Mesenchymal stem cell (in vitro differentiated cells and primary cell): ENCODE measurements at regions not wholly inside any gene's neighbourhood (a gene's known extent, or its start where the extent isn't known, plus 50 kb on each side); places are given as distances from the start of the nearest gene placed in this dataset.

Source experiments
- DNase-seq: peaks from one replicate; pipeline ENCODE4 v3.0.0-alpha.2; 2013
- H2AFZ ChIP-seq: one replicate; pipeline ENCODE4 v1.6.1; 2013; ENCODE audit warnings: low read depth, mild to moderate bottlenecking, control low read depth, inconsistent platforms, low read length, moderate library complexity
- H2AK5ac ChIP-seq: 2 replicates; pipeline ENCODE4 v1.6.1; 2013; ENCODE audit warnings: low read length, moderate library complexity, mild to moderate bottlenecking, inconsistent platforms; ENCODE audit not compliant: severe bottlenecking
- H2BK120ac ChIP-seq: one replicate; pipeline ENCODE4 v1.6.1; 2013; ENCODE audit warnings: low read depth, mild to moderate bottlenecking, inconsistent platforms, low read length, moderate library complexity
- H2BK12ac ChIP-seq, 2 experiments: one replicate each; pipeline ENCODE4 v1.6.1; 2013; ENCODE audit warnings: inconsistent platforms in 2 of 2, low read length in 2 of 2, mild to moderate bottlenecking in 2 of 2, moderate library complexity in 2 of 2, control low read depth in 1 of 2
- H2BK15ac ChIP-seq: one replicate; pipeline ENCODE4 v1.6.1; 2013; ENCODE audit warnings: mild to moderate bottlenecking, low read depth, inconsistent platforms; ENCODE audit not compliant: poor library complexity, severe bottlenecking
- H2BK5ac ChIP-seq: 2 replicates; pipeline ENCODE4 v1.6.1; 2013; ENCODE audit warnings: low read depth, mild to moderate bottlenecking, low read length, control low read depth, inconsistent platforms; ENCODE audit not compliant: poor library complexity, severe bottlenecking
- H3K14ac ChIP-seq, 2 experiments: one replicate each; pipeline ENCODE4 v1.6.1; 2013; ENCODE audit warnings: inconsistent platforms in 2 of 2, low read length in 2 of 2, control low read depth in 1 of 2, mild to moderate bottlenecking in 1 of 2, moderate library complexity in 1 of 2
- H3K18ac ChIP-seq, 2 experiments: one replicate each; pipeline ENCODE4 v1.6.1; 2013; ENCODE audit warnings: inconsistent platforms in 2 of 2, low read length in 2 of 2, control low read depth in 1 of 2, low read depth in 1 of 2, mild to moderate bottlenecking in 1 of 2
- H3K23ac ChIP-seq, 2 experiments: one replicate each; pipeline ENCODE4 v1.6.1; 2013; ENCODE audit warnings: inconsistent platforms in 2 of 2, low read length in 2 of 2, mild to moderate bottlenecking in 2 of 2, moderate library complexity in 2 of 2, control low read depth in 1 of 2
- H3K27ac ChIP-seq: 2 replicates; pipeline ENCODE4 v1.5.1; 2013; ENCODE audit warnings: mild to moderate bottlenecking, moderate library complexity, low read length, control low read depth, inconsistent platforms; ENCODE audit not compliant: poor library complexity, severe bottlenecking
- H3K27me3 ChIP-seq, 2 experiments: 2 replicates each; pipeline versions ENCODE4 v1.6.1 to v1.7.0; 2013; ENCODE audit warnings: low read length in 2 of 2, mild to moderate bottlenecking in 2 of 2, moderate library complexity in 2 of 2, control low read depth in 1 of 2, inconsistent platforms in 1 of 2; ENCODE audit not compliant: control insufficient read depth in 1 of 2, insufficient read depth in 1 of 2
- H3K36me3 ChIP-seq, 2 experiments: 2 replicates each; pipeline versions ENCODE4 v1.6.1 to v1.7.0; 2013; ENCODE audit warnings: low read length in 2 of 2, control low read depth in 1 of 2, inconsistent platforms in 1 of 2, low read depth in 1 of 2, mild to moderate bottlenecking in 1 of 2; ENCODE audit not compliant: insufficient read depth in 2 of 2, control insufficient read depth in 1 of 2
- H3K4ac ChIP-seq, 2 experiments: one replicate each; pipeline ENCODE4 v1.6.1; 2013; ENCODE audit warnings: inconsistent platforms in 2 of 2, low read length in 2 of 2, mild to moderate bottlenecking in 2 of 2, moderate library complexity in 2 of 2, control low read depth in 1 of 2, low read depth in 1 of 2
- H3K4me1 ChIP-seq: 2 replicates; pipeline ENCODE4 v1.6.1; 2013; ENCODE audit warnings: low read depth, low read length, control low read depth; ENCODE audit not compliant: control insufficient read depth, insufficient read depth
- H3K4me2 ChIP-seq: 2 replicates; pipeline ENCODE4 v1.6.1; 2013; ENCODE audit warnings: low read length, mild to moderate bottlenecking, inconsistent platforms; ENCODE audit not compliant: poor library complexity, severe bottlenecking
- H3K4me3 ChIP-seq, 2 experiments: 2 replicates each; pipeline versions ENCODE4 v1.5.1 to v1.7.0; 2013; ENCODE audit warnings: low read length in 2 of 2, mild to moderate bottlenecking in 2 of 2, control low read depth in 1 of 2, low read depth in 1 of 2; ENCODE audit not compliant: insufficient read depth in 1 of 2
- H3K79me1 ChIP-seq: replicated peaks from 2 replicates; pipeline ENCODE4 v1.6.1; 2013; ENCODE audit warnings: mild to moderate bottlenecking, control low read depth, low read length, inconsistent platforms; ENCODE audit not compliant: poor library complexity, severe bottlenecking
- H3K9ac ChIP-seq: 2 replicates; pipeline ENCODE4 v1.7.0; 2013; ENCODE audit warnings: mild to moderate bottlenecking, low read length, moderate library complexity
- H3K9me3 ChIP-seq: 2 replicates; pipeline ENCODE4 v1.7.0; 2013; ENCODE audit warnings: mild to moderate bottlenecking, low read length; ENCODE audit not compliant: control insufficient read depth
- H4K8ac ChIP-seq: one replicate; pipeline ENCODE4 v1.6.1; 2013; ENCODE audit warnings: inconsistent platforms, mild to moderate bottlenecking, low read length, moderate library complexity
- H4K91ac ChIP-seq: one replicate; pipeline ENCODE4 v1.6.1; 2013; ENCODE audit warnings: mild to moderate bottlenecking, low read length, inconsistent platforms
- WGBS: methylation state at CpG from one replicate; pipeline ENCODE4 v1.1.7; 2013; ENCODE audit warnings: mixed read lengths; 5-methylcytosine and 5-hydroxymethylcytosine counted together

DNA sequence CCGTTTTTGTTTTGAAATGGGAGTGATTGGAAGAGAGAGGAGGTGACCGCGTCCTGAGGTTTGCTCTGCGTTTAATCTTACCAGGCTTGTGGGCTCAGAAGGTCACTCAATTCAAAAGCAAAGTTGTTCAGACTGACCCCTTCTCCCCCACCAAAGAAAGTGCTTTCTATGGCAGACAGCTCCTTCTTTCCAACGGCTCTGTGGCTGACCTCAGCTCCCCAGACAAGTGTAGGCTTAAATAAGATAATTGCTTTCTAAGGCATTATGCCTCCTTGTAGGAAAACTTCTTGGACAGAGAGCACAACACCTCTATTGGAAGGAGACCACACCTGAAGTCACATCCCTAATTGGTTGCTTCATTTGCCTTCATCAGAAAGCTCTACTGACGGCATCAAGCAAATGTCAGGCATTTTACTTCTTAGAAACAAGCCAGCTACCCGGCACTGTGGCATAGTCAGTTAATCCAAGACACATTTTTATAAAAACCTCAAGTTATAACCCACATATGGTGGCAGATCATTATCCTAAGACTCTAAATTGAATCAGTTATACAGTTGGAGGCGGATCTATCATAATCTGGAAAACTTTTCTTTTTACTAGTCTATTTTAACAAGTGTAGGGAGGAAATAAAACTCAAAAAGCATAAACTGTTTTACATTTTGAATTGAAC, 94.9 kb downstream of the TMEM174 start:
- no peaks in the 10 kb centered on the region for H3K4me1 ChIP-seq

GRCh38 chr5:73266925-73267765, 94.2 kb downstream of the TMEM174 start:
- Histone ChIP-seq H2BK120ac (no peak overlapping the region), H3K18ac (no peak overlapping the region), H2AK5ac (no peak overlapping the region), H3K9ac (no peak overlapping the region), H3K4me1 (no peaks in the 10 kb centered on the region), H4K8ac (no peak overlapping the region), H3K9me3 (no peaks in the 10 kb centered on the region), H2BK5ac (no peak overlapping the region), H3K79me1 (no peaks in the 10 kb centered on the region), H2AFZ (no peak overlapping the region), H3K36me3 (no peaks in the 10 kb centered on the region), H3K14ac (no peak overlapping the region), H3K4me2 (no peak overlapping the region), H3K27ac (no peak overlapping the region), H3K27me3 (peaks cover 8 to 20% of the 10 kb centered on the region in 2 experiments), H2BK15ac (no peak overlapping the region), H3K4me3 (peak overlapping the region in 1 of 2 experiments; percentile 19), H3K4ac (no peak overlapping the region), H3K23ac (no peak overlapping the region), H2BK12ac (no peak overlapping the region), H4K91ac (no peak overlapping the region)
- WGBS = 81% methylated on average over 16 of the region's 18 CpGs
- no peak for DNase-seq

More for the DNA sequence above, 94.9 kb downstream of the TMEM174 start:
- Histone ChIP-seq H3K4ac (no peak overlapping the region), H3K4me2 (no peak overlapping the region), H3K23ac (no peak overlapping the region), H3K36me3 (no peaks in the 10 kb centered on the region), H3K9ac (no peak overlapping the region), H2AK5ac (no peak overlapping the region), H2BK5ac (no peak overlapping the region), H3K14ac (no peak overlapping the region), H2BK15ac (no peak overlapping the region), H2BK120ac (no peak overlapping the region), H2AFZ (no peak overlapping the region), H2BK12ac (no peak overlapping the region), H3K27me3 (peaks cover 10 to 20% of the 10 kb centered on the region in 2 experiments), H3K18ac (no peak overlapping the region), H4K91ac (no peak overlapping the region), H4K8ac (no peak overlapping the region), H3K27ac (no peak overlapping the region), H3K4me3 (no peak overlapping the region), H3K79me1 (no peaks in the 10 kb centered on the region), H3K9me3 (no peaks in the 10 kb centered on the region)
- no peak for DNase-seq
- WGBS = 86% methylated on average over 7 of the region's 8 CpGs

GRCh38 chr5:73266176-73266738, 93.3 kb downstream of the TMEM174 start:
- Histone ChIP-seq H2BK5ac (no peak overlapping the region), H3K9me3 (no peaks in the 10 kb centered on the region), H4K91ac (no peak overlapping the region), H4K8ac (no peak overlapping the region), H3K14ac (no peak overlapping the region), H3K36me3 (no peaks in the 10 kb centered on the region), H2AFZ (no peak overlapping the region), H3K27ac (no peak overlapping the region), H3K4me1 (no peaks in the 10 kb centered on the region), H3K9ac (peak overlapping the region; percentile 23), H3K18ac (no peak overlapping the region), H2BK15ac (no peak overlapping the region), H2BK120ac (no peak overlapping the region), H3K4ac (no peak overlapping the region), H2AK5ac (no peak overlapping the region), H3K79me1 (no peaks in the 10 kb centered on the region), H2BK12ac (no peak overlapping the region), H3K4me2 (no peak overlapping the region), H3K27me3 (peaks cover 13 to 20% of the 10 kb centered on the region in 2 experiments), H3K4me3 (no peak overlapping the region), H3K23ac (no peak overlapping the region)
- DNase-seq = no peak
- 91% methylated on average over 5 of the region's 5 CpGs for WGBS

GRCh38 chr5:73265641-73266040, 92.6 kb downstream of the TMEM174 start:
- Histone ChIP-seq H3K4me2 (no peak overlapping the region), H2BK15ac (no peak overlapping the region), H2AFZ (no peak overlapping the region), H3K27me3 (peaks cover 13 to 21% of the 10 kb centered on the region in 2 experiments), H3K14ac (no peak overlapping the region), H3K9me3 (no peaks in the 10 kb centered on the region), H2BK120ac (no peak overlapping the region), H3K4me1 (no peaks in the 10 kb centered on the region), H4K91ac (no peak overlapping the region), H2BK12ac (no peak overlapping the region), H4K8ac (no peak overlapping the region), H3K4me3 (no peak overlapping the region), H3K27ac (no peak overlapping the region), H3K23ac (no peak overlapping the region), H3K9ac (peak overlapping the region; percentile 23), H2BK5ac (no peak overlapping the region), H3K4ac (no peak overlapping the region), H3K18ac (no peak overlapping the region), H3K36me3 (no peaks in the 10 kb centered on the region), H3K79me1 (no peaks in the 10 kb centered on the region), H2AK5ac (no peak overlapping the region)
- no peak for DNase-seq
- WGBS = no CpG with 5 or more reads among the region's 3 CpGs
